NCI-H1694 treated with DMSO at 0.1 percent for 48 hours (cell line): ENCODE measurements at regions not wholly inside any gene's neighbourhood (a gene's known extent, or its start where the extent isn't known, plus 50 kb on each side); places are given as distances from the start of the nearest gene placed in this dataset.
"Not testable (repeated sequence)": the region's sequence is repeated elsewhere in the genome, so short reads cannot be mapped to it uniquely, and the experiment has no call there.

Experiments
- DNase-seq: peaks from one replicate; lab custom pipeline; 2025; lab: John Stamatoyannopoulos, UW

- DNase-seq: no peak
Measured at GRCh38 chr21:28877318-28877884, 115.3 kb downstream of the LTN1 start.

DNA sequence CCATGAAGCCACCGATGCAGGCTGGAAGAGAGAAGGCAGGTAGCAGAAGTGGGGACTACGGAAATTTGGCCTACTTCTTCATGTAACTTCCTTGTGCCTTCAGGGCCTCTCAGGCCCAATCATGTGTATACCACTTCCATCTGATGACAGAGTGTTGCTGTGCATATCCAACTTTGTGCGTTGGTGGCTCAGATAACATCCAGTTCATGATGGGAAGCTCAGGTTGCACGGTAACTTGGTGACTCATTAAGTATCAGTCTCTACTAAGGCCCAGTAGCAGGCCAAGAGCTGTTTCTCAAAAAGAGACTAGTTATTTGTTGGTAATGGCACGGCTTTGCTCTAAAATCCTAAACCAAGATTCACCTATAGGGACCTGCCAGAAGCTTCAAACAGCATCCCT is 117.6 kb downstream of the LTN1 start:
- DNase-seq: no peak

GRCh38 chr21:28872218-28872617 is 120.5 kb downstream of the LTN1 start:
- no peak for DNase-seq

GRCh38 chr21:28871388-28872010 is 121.2 kb downstream of the LTN1 start:
- DNase-seq: no peak

GRCh38 chr21:28867401-28867800 is 125.3 kb downstream of the LTN1 start:
- no peak for DNase-seq

DNA sequence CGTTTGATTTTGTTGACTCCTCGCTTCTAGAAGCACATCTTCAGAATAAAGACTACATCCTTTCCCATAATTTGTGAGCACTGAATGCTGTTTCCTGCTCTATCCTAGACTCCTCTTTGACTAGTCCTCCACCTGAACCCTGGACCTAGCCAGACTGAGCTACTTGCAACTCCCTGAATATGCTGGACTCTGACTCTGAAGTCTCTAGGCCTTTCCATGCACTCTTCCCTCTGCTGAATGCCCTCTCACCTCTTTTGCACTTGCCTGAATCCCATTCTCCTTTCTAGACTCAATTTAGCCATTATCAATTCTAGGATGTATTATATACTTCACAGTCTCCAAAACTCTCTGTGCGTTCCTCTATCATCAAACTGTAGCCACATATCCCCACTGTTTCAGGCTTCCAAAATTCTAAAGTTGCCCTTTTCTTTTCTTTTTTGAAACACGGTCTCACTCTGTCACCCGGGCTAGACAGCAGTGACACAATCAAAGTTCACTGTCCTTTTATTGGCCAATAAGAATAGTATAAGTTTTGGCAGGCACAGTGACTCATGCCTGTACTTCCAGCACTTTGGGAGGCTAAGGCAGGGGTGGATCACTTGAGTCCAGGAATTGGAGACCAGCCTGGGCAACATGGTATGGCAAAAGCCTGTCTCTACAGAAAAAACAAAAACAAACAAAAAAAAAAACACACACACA is 127.0 kb downstream of the LTN1 start:
- DNase-seq: no peak

- no peak for DNase-seq
Measured at GRCh38 chr21:28858424-28858823, 134.3 kb downstream of the LTN1 start.

DNA sequence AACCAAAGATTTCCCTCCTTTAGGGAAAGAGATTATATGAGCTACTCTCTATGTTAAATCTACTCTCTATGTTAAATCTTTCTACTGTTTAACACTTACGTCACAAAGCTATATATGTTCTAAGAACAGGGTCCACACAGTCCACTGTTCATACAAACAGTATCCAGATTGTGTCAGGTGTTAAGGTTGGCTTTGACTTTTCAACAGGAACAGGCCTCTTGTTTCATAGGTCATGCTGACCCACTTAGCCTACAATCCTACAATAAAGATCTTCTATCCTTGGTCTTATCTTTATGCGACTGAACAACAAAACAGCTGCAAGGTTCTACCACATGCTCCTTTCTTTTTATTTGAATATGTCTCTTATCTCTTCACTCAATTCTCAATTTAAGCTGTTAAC is 134.9 kb downstream of the LTN1 start:
- DNase-seq: no peak

- no peak for DNase-seq
Measured at GRCh38 chr21:28856588-28857250, 136.0 kb downstream of the LTN1 start.

- no peak for DNase-seq
Measured at GRCh38 chr21:28852706-28853105, 140.0 kb downstream of the LTN1 start.

DNA sequence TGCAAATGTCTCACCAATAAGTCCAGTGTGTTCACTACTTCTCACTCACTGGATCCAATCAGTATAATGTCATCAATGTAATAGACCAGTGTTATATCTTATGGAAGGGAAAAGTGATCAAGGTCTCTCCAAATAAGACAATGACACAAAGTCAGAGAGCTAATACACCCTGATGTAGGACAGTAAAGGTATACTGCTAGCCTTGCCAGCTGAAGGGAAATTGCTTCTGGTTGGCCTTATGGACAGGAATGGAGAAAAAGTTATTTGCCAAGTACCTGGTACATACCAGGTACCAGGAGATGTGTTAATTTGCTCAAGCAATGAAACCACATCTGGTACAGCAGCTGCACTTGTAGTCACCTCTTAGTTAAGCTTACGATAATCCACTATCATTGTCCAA is 141.0 kb downstream of the LTN1 start:
- no peak for DNase-seq

DNA sequence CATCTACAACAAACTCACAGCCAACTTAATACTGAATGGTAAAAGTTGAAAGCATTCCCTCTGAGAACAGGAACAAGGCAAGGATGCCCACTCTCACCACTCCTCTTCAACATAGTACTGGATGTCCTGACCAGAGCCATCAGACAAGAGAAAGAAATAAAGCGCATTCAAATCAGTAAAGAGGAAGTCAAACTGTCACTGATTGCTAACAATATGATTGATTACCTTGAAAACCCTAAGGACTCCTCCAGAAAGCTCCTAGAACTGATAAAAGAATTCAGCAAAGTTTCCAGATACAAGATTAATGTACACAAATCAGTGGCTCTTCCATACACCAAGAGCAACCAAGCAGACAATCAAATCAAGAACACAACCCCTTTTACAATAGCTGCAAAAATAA is 153.4 kb downstream of the LTN1 start:
- DNase-seq: not testable (repeated sequence)

- not testable (repeated sequence) for DNase-seq
Measured at GRCh38 chr21:28837426-28837825, 155.3 kb downstream of the LTN1 start.

DNA sequence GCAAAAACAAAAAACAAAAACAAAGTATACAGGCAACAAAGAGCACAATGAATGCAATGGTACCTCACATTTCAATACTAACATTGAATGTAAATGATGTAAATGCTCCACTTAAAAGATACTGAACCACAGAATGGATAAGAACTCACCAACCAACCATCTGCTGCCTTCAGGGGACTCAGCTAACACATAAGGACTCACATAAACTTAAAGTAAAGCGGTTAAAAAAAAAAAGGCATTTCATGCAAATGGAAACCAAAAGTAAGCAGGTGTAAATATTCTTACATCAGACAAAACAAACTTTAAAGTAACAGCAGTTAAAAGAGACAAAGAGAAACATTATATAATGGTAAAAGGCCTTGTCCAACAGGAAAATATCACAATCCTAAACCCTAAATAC is 156.1 kb downstream of the LTN1 start:
- DNase-seq: not testable (repeated sequence)

DNA sequence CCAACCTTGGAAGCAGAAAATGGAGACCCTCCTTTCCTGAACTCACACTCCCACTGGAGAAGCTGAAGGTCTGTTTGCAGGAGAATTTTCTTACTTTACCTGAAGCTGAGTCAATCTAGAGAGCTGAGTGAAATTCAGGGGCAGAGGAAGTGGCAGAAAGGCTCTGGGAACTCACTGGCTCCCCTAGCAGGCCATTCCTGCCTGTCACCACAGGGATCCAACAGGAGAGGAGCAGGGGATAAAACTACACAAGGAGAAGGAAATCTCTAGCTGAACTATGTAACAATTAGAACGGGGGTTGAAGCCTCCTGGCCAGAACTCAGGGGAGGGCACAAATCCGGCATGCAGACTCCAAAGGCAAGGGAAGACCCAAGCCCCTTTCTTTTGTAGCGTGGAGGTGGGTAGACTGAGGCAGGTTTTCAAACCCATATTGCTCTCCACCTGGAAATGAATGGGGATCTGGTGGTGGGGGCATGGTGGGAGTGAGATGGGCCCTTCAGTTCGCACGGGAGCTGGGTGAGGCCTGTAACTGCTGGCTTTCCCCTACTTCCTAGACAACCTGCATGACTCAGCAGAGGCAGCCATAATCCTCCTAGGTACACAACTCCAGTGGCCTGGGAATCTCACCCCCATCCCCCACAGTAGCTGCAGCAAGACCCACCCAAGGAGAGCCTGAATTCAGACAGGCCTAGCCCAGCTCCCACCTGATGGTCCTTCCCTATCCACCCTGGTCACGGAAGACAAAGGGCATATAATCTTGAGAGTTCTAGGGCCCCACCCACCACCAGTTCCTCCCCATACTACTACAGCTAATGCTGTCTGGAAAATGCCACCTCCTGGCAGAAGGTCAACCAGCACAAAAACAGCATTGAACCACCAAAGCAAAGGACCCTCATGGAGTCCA is 158.1 kb downstream of the LTN1 start:
- DNase-seq: no peak

GRCh38 chr21:28833609-28834008 is 159.1 kb downstream of the LTN1 start:
- DNase-seq: no peak

DNA sequence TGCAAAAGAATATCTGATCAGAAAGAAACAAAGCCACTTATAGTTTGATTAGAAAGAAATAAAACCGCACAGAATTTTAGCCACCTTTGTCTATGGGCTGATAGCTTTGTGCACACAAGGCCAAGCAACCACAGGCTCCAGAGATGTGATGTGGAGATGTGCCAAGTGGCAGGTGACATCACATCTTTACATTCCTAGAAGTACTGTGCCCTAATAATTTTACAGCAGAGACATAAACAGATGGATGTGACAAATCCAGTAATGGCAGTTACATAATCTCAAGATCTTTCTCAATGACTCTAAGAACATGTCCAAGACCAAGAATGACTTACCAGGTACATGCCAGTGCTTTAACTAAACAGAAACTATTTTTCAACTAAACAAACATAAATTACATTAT is 159.5 kb downstream of the LTN1 start:
- no peak for DNase-seq

DNA sequence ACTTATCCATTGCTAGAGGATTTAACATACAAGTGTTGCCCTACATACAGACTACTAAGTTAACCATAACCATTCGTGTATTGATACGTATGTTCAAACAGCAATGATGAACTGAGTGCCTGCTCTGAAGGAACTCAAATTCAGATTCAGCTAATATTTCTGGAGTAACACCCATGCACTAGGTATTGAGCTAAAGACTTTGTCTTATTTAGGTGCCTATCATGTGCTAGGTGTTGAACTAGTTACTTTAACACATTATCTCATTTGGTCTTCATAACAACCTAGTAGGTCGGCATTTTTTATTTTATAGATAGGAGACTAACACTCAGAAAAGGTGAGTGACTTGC is 160.0 kb downstream of the LTN1 start:
- DNase-seq: no peak

DNA sequence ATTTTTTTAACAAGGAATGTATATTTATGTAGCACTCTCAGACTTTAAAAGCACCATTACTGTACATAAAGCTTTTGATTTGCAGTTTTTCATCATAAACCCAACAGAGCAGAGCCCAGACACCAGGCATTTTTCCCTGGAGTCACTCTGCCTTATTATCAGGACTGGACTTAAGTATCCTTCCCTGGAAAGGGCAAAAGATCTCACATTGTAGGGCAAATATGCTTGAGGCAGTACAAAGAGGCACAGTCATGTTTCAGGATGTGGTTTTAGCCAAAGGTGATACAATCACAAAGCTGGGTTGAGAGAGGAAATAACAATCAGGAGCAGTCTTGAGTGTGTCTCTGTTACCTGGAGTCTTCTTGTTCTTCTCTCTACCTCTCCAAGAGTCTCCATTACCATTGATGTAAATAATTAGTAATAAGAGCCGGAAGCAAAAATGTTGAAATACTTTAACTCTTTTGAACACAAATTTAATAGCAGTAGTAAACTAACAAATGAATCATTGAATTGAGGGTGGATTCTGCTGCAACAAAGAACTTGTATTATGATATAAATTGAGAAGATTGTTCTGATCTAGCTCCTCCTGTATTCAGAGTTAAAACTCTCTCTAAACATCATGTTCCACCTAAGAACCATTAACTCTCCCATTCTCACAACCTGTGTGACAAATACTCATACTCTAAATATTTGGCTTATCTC is 160.5 kb downstream of the LTN1 start:
- no peak for DNase-seq

DNA sequence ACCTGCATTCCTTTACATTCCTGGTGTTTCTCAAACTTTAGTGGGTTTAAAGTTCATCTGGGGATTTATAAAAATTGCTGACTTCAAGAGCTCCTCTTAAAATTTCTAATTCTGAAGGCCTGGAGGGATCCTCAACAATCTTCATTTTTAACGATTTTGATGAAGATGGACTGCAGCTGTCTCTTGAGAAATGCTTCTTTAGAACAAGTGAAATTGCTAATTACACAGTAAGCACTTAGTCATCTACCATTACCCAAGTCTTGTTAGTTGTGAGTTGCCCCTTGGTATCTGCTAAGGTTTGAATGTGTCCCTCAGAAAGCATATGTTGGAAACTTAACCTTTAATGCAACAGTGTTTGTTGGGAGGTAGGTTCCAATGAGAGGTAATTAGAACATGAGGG is 163.7 kb downstream of the LTN1 start:
- no peak for DNase-seq

DNA sequence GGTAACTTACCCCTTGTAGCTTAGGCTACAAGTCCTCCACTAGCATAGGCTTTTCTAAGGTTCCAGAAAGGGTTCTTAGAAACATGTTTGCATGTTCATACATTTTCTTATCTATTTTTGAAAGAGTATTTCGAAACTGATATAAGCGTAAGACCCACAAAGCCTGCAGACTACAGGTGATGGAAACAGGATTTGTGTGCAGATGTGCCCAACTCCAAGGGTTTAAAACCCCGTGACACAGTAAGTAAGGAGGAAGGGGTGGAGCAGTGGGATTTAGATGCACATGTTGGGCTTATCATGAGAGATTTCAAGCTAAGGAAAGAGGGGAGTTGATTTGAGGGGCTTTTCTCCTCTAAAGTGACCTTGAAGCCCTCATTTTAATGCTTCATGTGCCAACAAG is 164.7 kb downstream of the LTN1 start:
- DNase-seq: no peak

DNA sequence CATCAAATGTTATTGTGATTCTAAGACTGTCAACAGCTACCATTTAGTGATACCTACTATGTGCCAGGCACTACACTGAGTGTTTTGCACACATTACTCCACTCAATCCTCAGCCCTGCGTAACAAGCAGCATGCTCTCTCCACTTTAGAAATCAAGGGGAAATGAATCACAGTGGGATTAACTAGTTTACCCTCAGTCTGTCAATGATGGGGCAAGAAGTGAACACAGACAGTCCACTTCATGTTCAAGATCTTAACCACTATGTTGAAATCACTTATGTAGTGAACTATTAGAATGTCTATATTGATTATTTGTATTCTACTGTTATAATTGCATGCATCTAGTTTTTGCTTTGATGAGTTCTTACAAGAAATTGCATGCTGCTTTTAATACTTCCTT is 165.3 kb downstream of the LTN1 start:
- DNase-seq: no peak
